K562 (cell line): ENCODE measurements at regions not wholly inside any gene's neighbourhood (a gene's known extent, or its start where the extent isn't known, plus 50 kb on each side); places are given as distances from the start of the nearest gene placed in this dataset.

Experiments used
- ATAC-seq: fragments of 200-7000 bp; cut with Tn5 transposase; 3 replicates; pipeline ENCODE4 v1.9.1; 2020; ENCODE audit warnings: moderate library complexity
- BruUV-seq: library from RNA; stranded (reverse); fragments of 400-500 nt; replicated peaks from 2 replicates; lab custom pipeline; 2021; lab: Mats Ljungman, UMichigan
- CTCF ChIA-PET: fragments of 300-600 bp; formaldehyde crosslinking; extraction: SDS; loops from one replicate; lab custom pipeline; 2021; ENCODE audit warnings: low intra/inter-chr PET ratio; lab: Yijun Ruan, JAX
- POLR2A ChIA-PET: fragments of 300-600, 350-650 bp; sonication (Branson Sonifier 250); formaldehyde crosslinking; extraction: SDS; loops from one replicate; lab custom pipeline; 2021; ENCODE audit warnings: antibody characterized with exemption, inconsistent platforms; lab: Yijun Ruan, JAX
- DNase-seq, 4 experiments: peaks; one replicate each; pipeline versions ENCODE4 v3.0.0 to v3.0.0-alpha.2; 2011 to 2018; ENCODE audit warnings: low spot score in 3 of 4, mixed read lengths in 3 of 4; ENCODE audit errors: extremely low read depth in 1 of 4
- FAIRE-seq: peaks from 2 replicates; lab custom pipeline; 2011; peaks lifted over from hg19 to GRCh38; lab: Jason Lieb, UNC
- H2AFZ ChIP-seq: 2 replicates; pipeline ENCODE4 v1.6.0; 2011; ENCODE audit warnings: low read depth, low read length, control low read depth, inconsistent platforms
- H3K27ac ChIP-seq: fragments of 200-600 bp; 3 replicates; pipeline ENCODE4 v1.8.0; 2011; ENCODE audit warnings: low read depth, mild to moderate bottlenecking, control low read depth, inconsistent platforms, low read length, moderate library complexity, mixed read lengths; ENCODE audit errors: extremely low read depth
- H3K27me3 ChIP-seq, 2 experiments: fragments of 300-600 bp in 1 of 2; 2 replicates in 1 of 2; 3 replicates in 1 of 2; pipeline versions ENCODE4 v1.6.0 to v1.8.0; 2011; ENCODE audit warnings: inconsistent platforms in 2 of 2, low read length in 2 of 2, mild to moderate bottlenecking in 1 of 2, mixed read lengths in 1 of 2, moderate library complexity in 1 of 2; ENCODE audit not compliant: control insufficient read depth in 2 of 2, insufficient read depth in 2 of 2
- H3K36me3 ChIP-seq: fragments of 300-600 bp; 3 replicates; pipeline ENCODE4 v1.8.0; 2011; ENCODE audit warnings: mild to moderate bottlenecking, low read length, inconsistent platforms; ENCODE audit not compliant: control insufficient read depth, insufficient read depth
- H3K4me1 ChIP-seq, 2 experiments: fragments of 200-600 bp in 1 of 2; replicated peaks in 1 of 2; 2 replicates in 1 of 2; 3 replicates in 1 of 2; pipeline versions ENCODE4 v1.5.1 to v1.8.0; 2011; ENCODE audit warnings: inconsistent platforms in 2 of 2, low read length in 2 of 2, mild to moderate bottlenecking in 1 of 2, mixed read lengths in 1 of 2, moderate library complexity in 1 of 2; ENCODE audit not compliant: control insufficient read depth in 2 of 2, insufficient read depth in 2 of 2
- H3K4me2 ChIP-seq: 2 replicates; pipeline ENCODE4 v1.6.1; 2011; ENCODE audit warnings: low read length, control low read depth, inconsistent platforms, mixed read lengths; ENCODE audit not compliant: insufficient read depth
- H3K4me3 ChIP-seq: fragments of 200-600 bp; sonication (generic), shearing (Covaris generic); 2 replicates; pipeline ENCODE4 v1.5.1; 2016; ENCODE audit warnings: control low read depth, inconsistent platforms
- H3K79me2 ChIP-seq: fragments of 200-600 bp; 3 replicates; pipeline ENCODE4 v1.8.0; 2011; ENCODE audit warnings: low read length, inconsistent platforms; ENCODE audit not compliant: control insufficient read depth, insufficient read depth
- H3K9ac ChIP-seq, 2 experiments: 2 replicates each; pipeline versions ENCODE4 v1.6.0 to v1.6.1; 2011; ENCODE audit warnings: low read depth in 2 of 2, low read length in 2 of 2, control low read depth in 1 of 2, inconsistent platforms in 1 of 2, mild to moderate bottlenecking in 1 of 2, mixed read lengths in 1 of 2; ENCODE audit not compliant: insufficient read depth in 1 of 2
- H3K9me1 ChIP-seq: one replicate; pipeline ENCODE4 v1.6.0; 2011; ENCODE audit warnings: inconsistent platforms, mild to moderate bottlenecking, low read length, moderate library complexity; ENCODE audit not compliant: control insufficient read depth, insufficient read depth
- H3K9me3 ChIP-seq: replicated peaks from 2 replicates; pipeline ENCODE4 v1.5.1; 2011; ENCODE audit warnings: low read depth, low read length, inconsistent platforms; ENCODE audit not compliant: control insufficient read depth, insufficient read depth
- H4K20me1 ChIP-seq: replicated peaks from 2 replicates; pipeline ENCODE4 v1.6.1; 2011; ENCODE audit warnings: low read length, inconsistent platforms, mixed read lengths; ENCODE audit not compliant: control insufficient read depth, insufficient read depth
- FOXM1 ChIP-seq, 2 experiments: fragments of 450-650 bp in 1 of 2; sonication (generic) in 1 of 2; formaldehyde crosslinking in 1 of 2; IDR thresholded peaks; 2 replicates each; pipeline versions ENCODE4 v1.6.1 to v1.9.0; 2017 to 2022; ENCODE audit warnings: low read depth in 2 of 2, mild to moderate bottlenecking in 2 of 2, missing genetic modification reagents in 1 of 2, moderate library complexity in 1 of 2
- WGBS: fragments of 100-300 bp; shearing (Covaris generic); methylation state at CpG from one replicate; pipeline ENCODE4 v1.1.6; 2016; ENCODE audit warnings: low coverage, mixed read lengths; ENCODE audit not compliant: insufficient coverage; ENCODE audit errors: missing lambda C conversion rate; 5-methylcytosine and 5-hydroxymethylcytosine counted together
- in situ Hi-C: fragments of 300-500 bp; cut with MboI; formaldehyde crosslinking; loops from 4 replicates; pipeline ENCODE4 v1.15.0; 2018; ENCODE audit warnings: inconsistent platforms, mixed read lengths
- intact Hi-C: fragments of 100-400 bp; cut with micrococcal nuclease; formaldehyde crosslinking; loops from 2 replicates; pipeline ENCODE4 v1.14.2; 2022
- TF ChIP-seq, protein P1 (sequence below): fragments of 150-350 bp; IDR thresholded peaks from 2 replicates; pipeline ENCODE4 v1.6.1; 2014; ENCODE audit warnings: low read depth, mild to moderate bottlenecking, low read length, borderline replicate concordance

DNA sequence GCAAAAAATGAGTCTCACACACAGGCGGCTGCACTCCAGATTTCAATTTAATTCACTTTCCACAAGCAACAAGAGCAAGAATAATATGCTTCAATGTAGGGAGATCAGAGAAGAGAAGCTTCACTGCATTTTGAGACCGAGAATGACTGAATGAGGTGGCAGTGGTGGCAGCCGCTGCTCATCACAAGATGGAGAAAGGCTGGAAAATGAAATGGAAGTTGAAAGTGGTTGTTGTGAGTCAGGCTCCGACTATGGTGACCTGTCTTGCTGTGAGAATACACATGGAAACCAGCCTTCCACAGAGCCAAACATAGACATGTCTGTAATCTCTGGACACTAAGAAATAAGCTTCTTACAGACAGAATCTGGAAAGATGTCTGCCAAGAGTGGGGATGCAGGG lies 499.6 kb upstream of the LRRN3 start:
- BruUV-seq: no TSS peak
- in situ Hi-C loops: no loop called here
- no peaks in the 10 kb centered on the region for H3K79me2 ChIP-seq
- 3% methylated on average over 4 of the region's 4 CpGs for WGBS
- no peaks in the 10 kb centered on the region for H3K4me1 ChIP-seq
- ChIA-PET POLR2A (interaction anchor here (0.6 kb wide), 1 partner anchor 36 kb away, joined by 3 read pairs; no protein-coding TSS in a partner anchor), CTCF (no interaction called here)
- H3K9me1 ChIP-seq: no peaks in the 10 kb centered on the region
- H3K27me3 ChIP-seq: no peaks in the 10 kb centered on the region
- no peak overlapping the region for H3K4me2 ChIP-seq
- DNase-seq (no peak), FAIRE-seq (no peak), ATAC-seq (no peak)
- H4K20me1 ChIP-seq: no peaks in the 10 kb centered on the region
- H3K27ac ChIP-seq: no peak overlapping the region
- intact Hi-C loops: loop anchor here (10.0 kb wide), 1 partner anchor 1143 kb away; no protein-coding TSS in a partner anchor
- no peak overlapping the region for H3K9ac ChIP-seq
- H2AFZ ChIP-seq: no peak overlapping the region
- TF ChIP-seq, protein P1, sequence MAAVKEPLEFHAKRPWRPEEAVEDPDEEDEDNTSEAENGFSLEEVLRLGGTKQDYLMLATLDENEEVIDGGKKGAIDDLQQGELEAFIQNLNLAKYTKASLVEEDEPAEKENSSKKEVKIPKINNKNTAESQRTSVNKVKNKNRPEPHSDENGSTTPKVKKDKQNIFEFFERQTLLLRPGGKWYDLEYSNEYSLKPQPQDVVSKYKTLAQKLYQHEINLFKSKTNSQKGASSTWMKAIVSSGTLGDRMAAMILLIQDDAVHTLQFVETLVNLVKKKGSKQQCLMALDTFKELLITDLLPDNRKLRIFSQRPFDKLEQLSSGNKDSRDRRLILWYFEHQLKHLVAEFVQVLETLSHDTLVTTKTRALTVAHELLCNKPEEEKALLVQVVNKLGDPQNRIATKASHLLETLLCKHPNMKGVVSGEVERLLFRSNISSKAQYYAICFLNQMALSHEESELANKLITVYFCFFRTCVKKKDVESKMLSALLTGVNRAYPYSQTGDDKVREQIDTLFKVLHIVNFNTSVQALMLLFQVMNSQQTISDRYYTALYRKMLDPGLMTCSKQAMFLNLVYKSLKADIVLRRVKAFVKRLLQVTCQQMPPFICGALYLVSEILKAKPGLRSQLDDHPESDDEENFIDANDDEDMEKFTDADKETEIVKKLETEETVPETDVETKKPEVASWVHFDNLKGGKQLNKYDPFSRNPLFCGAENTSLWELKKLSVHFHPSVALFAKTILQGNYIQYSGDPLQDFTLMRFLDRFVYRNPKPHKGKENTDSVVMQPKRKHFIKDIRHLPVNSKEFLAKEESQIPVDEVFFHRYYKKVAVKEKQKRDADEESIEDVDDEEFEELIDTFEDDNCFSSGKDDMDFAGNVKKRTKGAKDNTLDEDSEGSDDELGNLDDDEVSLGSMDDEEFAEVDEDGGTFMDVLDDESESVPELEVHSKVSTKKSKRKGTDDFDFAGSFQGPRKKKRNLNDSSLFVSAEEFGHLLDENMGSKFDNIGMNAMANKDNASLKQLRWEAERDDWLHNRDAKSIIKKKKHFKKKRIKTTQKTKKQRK: no peak
- TF ChIP-seq FOXM1 (IDR thresholded peaks at IDR 0.05; ENCODE audit: low read depth): no peak
- TF ChIP-seq FOXM1 (CRISPR knock-in tag; IDR thresholded peaks at IDR 0.05; ENCODE audit: low read depth): no peak
- no peaks in the 10 kb centered on the region for H3K36me3 ChIP-seq
- H3K9me3 ChIP-seq: no peaks in the 10 kb centered on the region
- H3K4me3 ChIP-seq: no peak overlapping the region
